KMS-11 (cell line): ENCODE measurements at regions not wholly inside any gene's neighbourhood (a gene's known extent, or its start where the extent isn't known, plus 50 kb on each side); places are given as distances from the start of the nearest gene placed in this dataset.

Source experiments
- H2AFZ ChIP-seq: fragments of 200-600 bp; sonication (generic); 2 replicates; pipeline ENCODE4 v1.6.1; 2016; ENCODE audit warnings: antibody characterized with exemption, mixed run types, low read depth
- H3K27ac ChIP-seq: fragments of 200-600 bp; sonication (generic); 2 replicates; pipeline ENCODE4 v1.6.1; 2016; ENCODE audit warnings: mild to moderate bottlenecking, mixed run types
- H3K27me3 ChIP-seq: fragments of 200-600 bp; sonication (generic); 2 replicates; pipeline ENCODE4 v1.6.1; 2017; ENCODE audit warnings: mild to moderate bottlenecking, low read depth, mixed run types, moderate library complexity; ENCODE audit not compliant: insufficient read depth
- H3K36me3 ChIP-seq: fragments of 200-600 bp; sonication (generic); 2 replicates; pipeline ENCODE4 v1.6.1; 2017; ENCODE audit warnings: mild to moderate bottlenecking, mixed run types; ENCODE audit not compliant: insufficient read depth
- H3K4me1 ChIP-seq: fragments of 200-600 bp; sonication (generic); 2 replicates; pipeline ENCODE4 v1.6.1; 2016; ENCODE audit warnings: mild to moderate bottlenecking, low read depth, mixed run types; ENCODE audit not compliant: poor library complexity, severe bottlenecking
- H3K4me2 ChIP-seq: fragments of 200-600 bp; sonication (generic); 2 replicates; pipeline ENCODE4 v1.7.0; 2016; ENCODE audit warnings: mild to moderate bottlenecking, mixed run types
- H3K4me3 ChIP-seq: fragments of 200-600 bp; sonication (generic); IDR thresholded peaks from 2 replicates; pipeline ENCODE4 v1.6.1; 2017; ENCODE audit warnings: low read depth, low read length, mixed read lengths; ENCODE audit not compliant: insufficient read depth
- H3K79me2 ChIP-seq: fragments of 200-600 bp; sonication (generic); 2 replicates; pipeline ENCODE4 v1.6.1; 2016; ENCODE audit warnings: low read depth, mixed run types; ENCODE audit not compliant: insufficient read depth
- H3K9ac ChIP-seq: fragments of 200-600 bp; sonication (generic); 2 replicates; pipeline ENCODE4 v1.6.1; 2016; ENCODE audit warnings: mild to moderate bottlenecking, mixed run types
- H4K20me1 ChIP-seq: fragments of 200-600 bp; sonication (generic); 2 replicates; pipeline ENCODE4 v1.6.1; 2016; ENCODE audit warnings: mild to moderate bottlenecking, mixed run types; ENCODE audit not compliant: insufficient read depth
- TF ChIP-seq, protein P1 (sequence below): fragments of 200-600 bp; sonication (generic); conservative IDR thresholded peaks from 2 replicates; pipeline ENCODE4 v1.6.1; 2017; ENCODE audit warnings: low read depth, mild to moderate bottlenecking, antibody characterized with exemption, low read length, moderate library complexity, mixed read lengths

GRCh38 chr10:4683838-4684237, 142.2 kb upstream of the AKR1E2 start:
- Histone ChIP-seq H3K4me3 (no peak overlapping the region), H3K79me2 (no peaks in the 10 kb centered on the region), H3K9ac (no peak overlapping the region), H3K27ac (no peak overlapping the region), H4K20me1 (no peaks in the 10 kb centered on the region), H3K4me2 (no peak overlapping the region), H2AFZ (no peak overlapping the region), H3K4me1 (no peaks in the 10 kb centered on the region), H3K27me3 (no peaks in the 10 kb centered on the region), H3K36me3 (no peaks in the 10 kb centered on the region)
- TF ChIP-seq, protein P1, sequence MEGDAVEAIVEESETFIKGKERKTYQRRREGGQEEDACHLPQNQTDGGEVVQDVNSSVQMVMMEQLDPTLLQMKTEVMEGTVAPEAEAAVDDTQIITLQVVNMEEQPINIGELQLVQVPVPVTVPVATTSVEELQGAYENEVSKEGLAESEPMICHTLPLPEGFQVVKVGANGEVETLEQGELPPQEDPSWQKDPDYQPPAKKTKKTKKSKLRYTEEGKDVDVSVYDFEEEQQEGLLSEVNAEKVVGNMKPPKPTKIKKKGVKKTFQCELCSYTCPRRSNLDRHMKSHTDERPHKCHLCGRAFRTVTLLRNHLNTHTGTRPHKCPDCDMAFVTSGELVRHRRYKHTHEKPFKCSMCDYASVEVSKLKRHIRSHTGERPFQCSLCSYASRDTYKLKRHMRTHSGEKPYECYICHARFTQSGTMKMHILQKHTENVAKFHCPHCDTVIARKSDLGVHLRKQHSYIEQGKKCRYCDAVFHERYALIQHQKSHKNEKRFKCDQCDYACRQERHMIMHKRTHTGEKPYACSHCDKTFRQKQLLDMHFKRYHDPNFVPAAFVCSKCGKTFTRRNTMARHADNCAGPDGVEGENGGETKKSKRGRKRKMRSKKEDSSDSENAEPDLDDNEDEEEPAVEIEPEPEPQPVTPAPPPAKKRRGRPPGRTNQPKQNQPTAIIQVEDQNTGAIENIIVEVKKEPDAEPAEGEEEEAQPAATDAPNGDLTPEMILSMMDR, result no peak

- Histone ChIP-seq H3K4me1 (no peaks in the 10 kb centered on the region), H3K36me3 (no peaks in the 10 kb centered on the region), H3K27ac (no peak overlapping the region), H3K27me3 (no peaks in the 10 kb centered on the region), H3K79me2 (no peaks in the 10 kb centered on the region), H4K20me1 (no peaks in the 10 kb centered on the region), H3K4me2 (no peak overlapping the region), H3K9ac (no peak overlapping the region), H3K4me3 (no peak overlapping the region), H2AFZ (no peak overlapping the region)
- TF ChIP-seq, protein P1, result no peak
Observed at GRCh38 chr10:4683137-4683536, 142.9 kb upstream of the AKR1E2 start.

DNA sequence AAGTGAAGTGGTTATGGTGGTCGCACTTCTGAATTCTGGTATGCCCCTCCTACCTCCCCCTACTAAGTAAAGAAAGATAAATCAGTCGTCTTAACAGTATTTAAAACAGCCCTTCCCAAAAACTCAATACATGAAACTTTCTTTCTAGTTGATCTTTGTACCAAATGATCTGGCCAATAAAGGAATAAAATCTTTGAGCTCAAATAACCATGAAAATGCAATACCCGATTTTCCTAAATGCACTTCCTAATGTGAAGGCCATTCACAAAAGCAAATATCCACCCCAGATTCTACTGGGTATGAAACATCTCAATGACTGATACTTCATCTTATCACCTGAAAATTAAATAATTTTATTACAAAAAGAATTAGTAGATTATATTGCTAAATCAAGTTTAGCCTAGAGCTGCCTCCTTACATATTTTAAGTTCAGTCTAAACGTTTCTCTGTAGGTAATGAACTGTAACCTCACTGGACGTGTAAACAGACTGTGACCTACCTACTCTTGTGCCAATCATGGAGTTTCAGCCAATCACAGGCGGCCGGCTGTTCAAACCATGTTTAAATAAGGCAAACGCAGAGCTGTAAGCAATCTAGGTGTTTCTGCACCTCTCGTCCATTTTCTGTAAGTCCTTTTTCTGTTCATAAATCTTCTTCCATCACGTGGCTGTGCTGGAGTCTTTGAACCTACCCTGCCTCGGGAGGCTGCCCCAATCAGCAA, 146.9 kb upstream of the AKR1E2 start:
- H2AFZ ChIP-seq, result no peak overlapping the region
- no peak overlapping the region for H3K9ac ChIP-seq
- no peaks in the 10 kb centered on the region for H3K4me1 ChIP-seq
- TF ChIP-seq, protein P1, result no peak
- H3K36me3 ChIP-seq, result no peaks in the 10 kb centered on the region
- no peak overlapping the region for H3K27ac ChIP-seq
- H3K27me3 ChIP-seq, result no peaks in the 10 kb centered on the region
- H3K4me2 ChIP-seq, result no peak overlapping the region
- H4K20me1 ChIP-seq, result no peaks in the 10 kb centered on the region
- no peaks in the 10 kb centered on the region for H3K79me2 ChIP-seq
- H3K4me3 ChIP-seq, result no peak overlapping the region

DNA sequence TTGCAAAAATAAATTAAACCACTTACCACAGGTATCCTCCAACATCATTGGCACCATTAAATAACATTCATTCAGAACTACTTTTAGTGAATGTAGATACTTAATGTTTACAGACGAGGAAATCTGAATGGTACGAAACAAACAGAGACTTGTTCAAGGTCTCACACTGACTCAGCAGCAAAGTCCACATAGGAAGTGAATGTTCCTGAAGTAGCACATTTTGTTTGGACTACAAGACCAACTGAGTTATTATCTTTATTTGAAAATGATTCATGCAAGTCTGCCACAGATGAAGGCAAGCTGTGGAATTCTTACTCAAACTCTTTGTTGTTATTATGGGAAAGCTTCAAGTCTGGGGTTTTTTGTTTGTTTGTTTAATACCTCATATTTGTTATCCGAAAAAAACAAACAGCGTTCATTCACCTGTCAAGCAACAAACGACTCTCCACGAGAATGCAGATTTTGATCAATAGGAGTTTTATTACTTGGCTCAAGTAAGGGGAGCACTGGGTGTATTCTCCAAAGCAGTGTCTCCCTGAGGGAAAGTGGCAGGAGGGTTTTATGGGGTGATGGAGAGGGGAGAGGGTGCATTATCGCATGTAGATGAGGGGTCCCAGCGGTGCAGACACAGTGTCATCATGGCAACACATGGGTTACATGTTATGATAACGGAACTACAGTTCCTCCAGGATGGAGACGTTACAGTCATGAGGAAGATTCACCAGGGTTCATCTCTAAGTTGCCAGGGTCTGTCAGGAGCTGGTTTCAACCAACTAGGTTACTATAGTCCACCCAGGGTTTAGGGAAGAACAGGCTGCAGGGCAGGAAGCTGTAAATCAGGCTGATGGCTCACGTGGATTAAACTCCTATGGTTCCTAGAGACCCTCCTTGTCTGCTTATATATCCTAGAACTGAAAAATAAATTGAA, 147.7 kb upstream of the AKR1E2 start:
- H3K79me2 ChIP-seq, result no peaks in the 10 kb centered on the region
- no peak overlapping the region for H3K9ac ChIP-seq
- H3K36me3 ChIP-seq, result no peaks in the 10 kb centered on the region
- no peaks in the 10 kb centered on the region for H3K27me3 ChIP-seq
- H2AFZ ChIP-seq, result no peak overlapping the region
- no peak overlapping the region for H3K4me2 ChIP-seq
- H3K4me3 ChIP-seq, result no peak overlapping the region
- TF ChIP-seq, protein P1, result no peak
- H4K20me1 ChIP-seq, result no peaks in the 10 kb centered on the region
- no peaks in the 10 kb centered on the region for H3K4me1 ChIP-seq
- no peak overlapping the region for H3K27ac ChIP-seq
